Progenitor cell of endocrine pancreas (in vitro differentiated cells): ENCODE measurements at regions not wholly inside any gene's neighbourhood (a gene's known extent, or its start where the extent isn't known, plus 50 kb on each side); places are given as distances from the start of the nearest gene placed in this dataset.
"Not testable (repeated sequence)": the region's sequence is repeated elsewhere in the genome, so short reads cannot be mapped to it uniquely, and the experiment has no call there.

Source experiments
- DNase-seq: peaks from one replicate; pipeline ENCODE4 v3.0.0; 2021; ENCODE audit warnings: low spot score; ENCODE audit not compliant: unreplicated experiment
- H3K27ac Mint-ChIP-seq: 2 replicates; pipeline ENCODE4 v1.8.0; 2021; ENCODE audit warnings: mild to moderate bottlenecking, moderate library complexity, mixed read lengths
- H3K27me3 Mint-ChIP-seq: 2 replicates; pipeline ENCODE4 v1.8.0; 2021; ENCODE audit warnings: mixed read lengths
- H3K36me3 Mint-ChIP-seq: 2 replicates; pipeline ENCODE4 v1.8.0; 2022; ENCODE audit warnings: mixed read lengths; ENCODE audit not compliant: insufficient read depth
- H3K4me1 Mint-ChIP-seq: 2 replicates; pipeline ENCODE4 v1.8.0; 2021; ENCODE audit warnings: low read depth, mixed read lengths
- H3K4me3 Mint-ChIP-seq: 2 replicates; pipeline ENCODE4 v1.8.0; 2021; ENCODE audit warnings: low read depth, mild to moderate bottlenecking, moderate library complexity, mixed read lengths
- H3K9me3 Mint-ChIP-seq: 2 replicates; pipeline ENCODE4 v1.8.0; 2021; ENCODE audit warnings: low read depth, mixed read lengths
- CTCF ChIP-seq: fragments of 200-600 bp; sonication (generic); IDR thresholded peaks from one replicate; pipeline ENCODE4 v1.5.0; 2021; ENCODE audit warnings: antibody characterized with exemption, mild to moderate bottlenecking; ENCODE audit not compliant: unreplicated experiment

- Mint-ChIP-seq H3K27me3 (no peaks in the 10 kb centered on the region), H3K4me3 (no peak overlapping the region), H3K4me1 (no peaks in the 10 kb centered on the region), H3K36me3 (no peaks in the 10 kb centered on the region), H3K9me3 (peaks cover 7% of the 10 kb centered on the region), H3K27ac (no peak overlapping the region)
- no peak for DNase-seq
- no peak for TF ChIP-seq CTCF
These were observed 70.9 kb upstream of the TBX18 start for GRCh38 chr6:84835340-84835739.

- not testable (repeated sequence) for H3K36me3 Mint-ChIP-seq, H3K4me3 Mint-ChIP-seq, H3K9me3 Mint-ChIP-seq, H3K27ac Mint-ChIP-seq, H3K27me3 Mint-ChIP-seq, DNase-seq, H3K4me1 Mint-ChIP-seq
These were observed 67.5 kb upstream of the TBX18 start for GRCh38 chr6:84831924-84832323.

- no peaks in the 10 kb centered on the region for H3K4me1 Mint-ChIP-seq
- no peaks in the 10 kb centered on the region for H3K27me3 Mint-ChIP-seq
- TF ChIP-seq CTCF = no peak
- H3K27ac Mint-ChIP-seq = no peak overlapping the region
- no peak overlapping the region for H3K4me3 Mint-ChIP-seq
- no peak for DNase-seq
- no peaks in the 10 kb centered on the region for H3K36me3 Mint-ChIP-seq
- H3K9me3 Mint-ChIP-seq = peaks cover 10% of the 10 kb centered on the region
These were observed 61.1 kb upstream of the TBX18 start for GRCh38 chr6:84825461-84825860.

GRCh38 chr6:84821314-84821713 lies 56.9 kb upstream of the TBX18 start:
- not testable (repeated sequence) for H3K9me3 Mint-ChIP-seq, H3K4me3 Mint-ChIP-seq, H3K4me1 Mint-ChIP-seq, H3K36me3 Mint-ChIP-seq, H3K27ac Mint-ChIP-seq, DNase-seq, H3K27me3 Mint-ChIP-seq

GRCh38 chr6:84816741-84817140 lies 52.3 kb upstream of the TBX18 start:
- DNase-seq = no peak
- peaks cover 3% of the 10 kb centered on the region for H3K9me3 Mint-ChIP-seq
- TF ChIP-seq CTCF = no peak
- no peaks in the 10 kb centered on the region for H3K36me3 Mint-ChIP-seq
- no peaks in the 10 kb centered on the region for H3K27me3 Mint-ChIP-seq
- no peaks in the 10 kb centered on the region for H3K4me1 Mint-ChIP-seq
- no peak overlapping the region for H3K4me3 Mint-ChIP-seq
- no peak overlapping the region for H3K27ac Mint-ChIP-seq

- Mint-ChIP-seq H3K27ac (no peak overlapping the region), H3K27me3 (no peaks in the 10 kb centered on the region), H3K4me1 (no peaks in the 10 kb centered on the region), H3K9me3 (peaks cover 3% of the 10 kb centered on the region), H3K4me3 (no peak overlapping the region), H3K36me3 (no peaks in the 10 kb centered on the region)
- no peak for DNase-seq
- no peak for TF ChIP-seq CTCF
These were observed 51.7 kb upstream of the TBX18 start for GRCh38 chr6:84815896-84816735.
